ENCODE measurements at regions not wholly inside any gene's neighbourhood (a gene's known extent, or its start where the extent isn't known, plus 50 kb on each side); places are given as distances from the start of the nearest gene placed in this dataset.

DNA sequence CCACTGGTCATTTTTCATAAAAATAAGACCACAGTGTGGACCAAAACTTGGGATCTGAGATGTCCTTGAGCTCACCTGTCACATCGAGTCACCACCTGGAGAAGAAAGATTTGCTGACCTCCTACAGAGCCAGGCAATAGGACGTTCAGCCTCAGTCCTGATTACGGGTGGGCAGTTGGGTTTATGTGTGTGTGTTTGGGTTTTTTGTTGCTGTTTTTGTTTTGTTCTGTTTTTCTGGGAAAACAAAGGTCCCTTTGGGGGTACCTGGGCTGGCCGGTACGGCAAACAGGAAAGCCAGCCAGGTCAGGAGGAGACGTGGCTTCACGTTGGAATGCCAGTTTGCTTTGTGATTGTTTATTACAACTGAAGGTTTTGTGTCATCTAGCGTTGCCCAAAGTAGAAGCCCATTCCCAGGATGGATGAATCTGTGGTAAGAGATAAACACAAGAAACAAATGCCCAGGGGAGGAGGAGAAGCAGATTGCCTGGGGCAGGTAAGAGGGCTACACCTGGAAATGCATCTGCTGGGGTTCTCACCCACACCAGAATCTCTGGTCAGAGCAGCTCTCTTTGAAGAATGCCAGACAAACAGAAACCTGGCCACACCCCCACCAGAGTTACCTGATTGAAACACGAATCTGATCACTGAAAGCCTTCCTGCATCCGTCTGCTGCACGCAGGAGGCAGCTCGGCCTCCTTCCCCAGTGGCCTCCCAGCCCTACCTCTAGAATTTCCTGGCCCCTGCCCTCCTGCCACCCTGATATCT lies 100.1 kb upstream of the DIO3 start:
- POLR2A ChIA-PET, result no interaction called here
- no peak for TF ChIP-seq EZH2 (IDR thresholded peaks at IDR 0.05; ENCODE audit: borderline replicate concordance, low read depth, low read length, severe bottlenecking)
- intact Hi-C loops (cut with micrococcal nuclease) (no loop called here), dilution Hi-C loops (cut with MboI; ENCODE audit: extremely low pct_ligation_motif_present, low sequenced_read_pairs) (no loop called here)
- no TSS peak for BruUV-seq (replicated peaks)
- DNase-seq (ENCODE audit: low read depth, low spot score) (no peak), FAIRE-seq (no peak)
- CTCF ChIA-PET, result no interaction called here
- H3K36me3 ChIP-seq (ENCODE audit: control insufficient read depth in 2 of 2, extremely low read depth in 1 of 2, insufficient read depth in 2 of 2, low read length in 2 of 2), result no peaks in the 10 kb centered on the region
- H3K4me1 ChIP-seq (ENCODE audit: control insufficient read depth, extremely low read depth, insufficient read depth, low read length), result no peaks in the 10 kb centered on the region
- H3K27ac ChIP-seq (ENCODE audit: insufficient read depth, low read depth, low read length), result no peak overlapping the region
- no peaks in the 10 kb centered on the region for H3K9me1 ChIP-seq (replicated peaks; ENCODE audit: control insufficient read depth, extremely low read depth, insufficient read depth, low read length)
- H3K9me3 ChIP-seq (replicated peaks; ENCODE audit: control insufficient read depth, insufficient read depth, low read length), result no peaks in the 10 kb centered on the region
- no peaks in the 10 kb centered on the region for H4K20me1 ChIP-seq (replicated peaks; ENCODE audit: control insufficient read depth, extremely low read depth, insufficient read depth, low read length)
- peaks cover 24 to 41% of the 10 kb centered on the region in 2 experiments for H3K27me3 ChIP-seq (ENCODE audit: control insufficient read depth in 2 of 2, insufficient read depth in 2 of 2, low read length in 2 of 2)
- H3K79me2 ChIP-seq (ENCODE audit: control insufficient read depth, insufficient read depth, low read length), result no peaks in the 10 kb centered on the region
- H3K4me3 ChIP-seq (replicated peaks in 1 of 3; ENCODE audit: insufficient read depth in 1 of 3, low read depth in 1 of 3, low read length in 3 of 3), result no peak overlapping the region
- no peak overlapping the region for H2AFZ ChIP-seq (ENCODE audit: low read depth, low read length)
- H3K4me2 ChIP-seq (ENCODE audit: insufficient read depth, low read length), result no peak overlapping the region
- H3K9ac ChIP-seq (replicated peaks; ENCODE audit: extremely low read depth, insufficient read depth, low read length), result no peak overlapping the region

DNA sequence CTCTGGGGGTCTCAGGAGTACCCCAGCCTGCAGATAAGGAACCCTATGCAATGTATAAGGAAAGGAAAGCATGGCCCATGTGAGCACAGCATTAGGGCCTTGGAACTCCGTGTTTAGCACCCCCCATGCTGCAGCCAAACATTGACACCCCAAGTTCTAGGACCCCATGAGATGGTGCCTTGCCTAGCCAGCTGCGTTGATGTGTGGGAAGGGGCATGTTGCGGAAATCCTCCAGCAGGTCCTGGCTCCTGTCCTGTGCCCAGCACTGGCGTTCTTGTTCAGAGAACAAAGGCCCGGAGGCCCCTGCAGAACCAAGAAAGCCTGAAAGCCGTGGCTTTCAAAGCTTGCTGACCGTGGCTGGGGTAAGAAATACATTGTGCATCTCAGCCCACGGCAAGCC lies 99.4 kb upstream of the DIO3 start:
- no peak overlapping the region for H3K27ac ChIP-seq (ENCODE audit: insufficient read depth, low read depth, low read length)
- no peaks in the 10 kb centered on the region for H4K20me1 ChIP-seq (replicated peaks; ENCODE audit: control insufficient read depth, extremely low read depth, insufficient read depth, low read length)
- H3K4me2 ChIP-seq (ENCODE audit: insufficient read depth, low read length), result no peak overlapping the region
- CTCF ChIA-PET, result no interaction called here
- no TSS peak for BruUV-seq (replicated peaks)
- intact Hi-C loops (cut with micrococcal nuclease) (no loop called here), dilution Hi-C loops (cut with MboI; ENCODE audit: extremely low pct_ligation_motif_present, low sequenced_read_pairs) (no loop called here)
- H3K9me3 ChIP-seq (replicated peaks; ENCODE audit: control insufficient read depth, insufficient read depth, low read length), result no peaks in the 10 kb centered on the region
- H2AFZ ChIP-seq (ENCODE audit: low read depth, low read length), result no peak overlapping the region
- POLR2A ChIA-PET, result no interaction called here
- no peak overlapping the region for H3K4me3 ChIP-seq (replicated peaks in 1 of 3; ENCODE audit: insufficient read depth in 1 of 3, low read depth in 1 of 3, low read length in 3 of 3)
- no peaks in the 10 kb centered on the region for H3K36me3 ChIP-seq (ENCODE audit: control insufficient read depth in 2 of 2, extremely low read depth in 1 of 2, insufficient read depth in 2 of 2, low read length in 2 of 2)
- H3K79me2 ChIP-seq (ENCODE audit: control insufficient read depth, insufficient read depth, low read length), result no peaks in the 10 kb centered on the region
- TF ChIP-seq GATA2 (IDR thresholded peaks at IDR 0.05; ENCODE audit: insufficient read depth, insufficient read length, low read depth, low read length) (no peak), EZH2 (IDR thresholded peaks at IDR 0.05; ENCODE audit: borderline replicate concordance, low read depth, low read length, severe bottlenecking) (no peak), POLR2AphosphoS5 (IDR thresholded peaks at IDR 0.05; ENCODE audit: insufficient read depth, low read depth, low read length) (no peak)
- TF ChIP-seq, protein P1, sequence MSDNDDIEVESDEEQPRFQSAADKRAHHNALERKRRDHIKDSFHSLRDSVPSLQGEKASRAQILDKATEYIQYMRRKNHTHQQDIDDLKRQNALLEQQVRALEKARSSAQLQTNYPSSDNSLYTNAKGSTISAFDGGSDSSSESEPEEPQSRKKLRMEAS (IDR thresholded peaks at IDR 0.05; ENCODE audit: insufficient read depth, insufficient read length), result no peak
- DNase-seq (ENCODE audit: low read depth, low spot score) (no peak), FAIRE-seq (no peak)
- no peaks in the 10 kb centered on the region for H3K9me1 ChIP-seq (replicated peaks; ENCODE audit: control insufficient read depth, extremely low read depth, insufficient read depth, low read length)
- H3K4me1 ChIP-seq (ENCODE audit: control insufficient read depth, extremely low read depth, insufficient read depth, low read length), result no peaks in the 10 kb centered on the region
- H3K9ac ChIP-seq (replicated peaks; ENCODE audit: extremely low read depth, insufficient read depth, low read length), result no peak overlapping the region
- peaks cover 17 to 34% of the 10 kb centered on the region in 2 experiments for H3K27me3 ChIP-seq (ENCODE audit: control insufficient read depth in 2 of 2, insufficient read depth in 2 of 2, low read length in 2 of 2)

All from endothelial cell of umbilical vein (primary cell).